SK-N-SH treated with all-trans-retinoic acid at 6 μM for 48 hours (cell line): ENCODE measurements at regions not wholly inside any gene's neighbourhood (a gene's known extent, or its start where the extent isn't known, plus 50 kb on each side); places are given as distances from the start of the nearest gene placed in this dataset.

Experiments
- CSRNP3 ChIP-seq: fragments of 250-450 bp; sonication (Bioruptor Pico); IDR thresholded peaks from 2 replicates; pipeline ENCODE4 v1.5.1; 2021; ENCODE audit warnings: mild to moderate bottlenecking, moderate library complexity
- GLIS3 ChIP-seq: fragments of 250-450 bp; sonication (Bioruptor Pico); IDR thresholded peaks from 2 replicates; pipeline ENCODE4 v1.5.0; 2020; ENCODE audit warnings: mild to moderate bottlenecking, moderate library complexity
- PATZ1 ChIP-seq: fragments of 250-450 bp; sonication (Bioruptor Pico); IDR thresholded peaks from 2 replicates; pipeline ENCODE4 v1.8.0; 2020; ENCODE audit warnings: mild to moderate bottlenecking, moderate library complexity, borderline replicate concordance
- RARB ChIP-seq: fragments of 250-450 bp; sonication (Bioruptor Pico); IDR thresholded peaks from 2 replicates; pipeline ENCODE4 v1.8.0; 2021; ENCODE audit warnings: mild to moderate bottlenecking, moderate library complexity

- TF ChIP-seq PATZ1 (CRISPR knock-in tag) (no peak), CSRNP3 (CRISPR knock-in tag) (no peak), GLIS3 (CRISPR knock-in tag) (no peak), RARB (no peak)
Measured at GRCh38 chr11:101835506-101836063, 79.2 kb upstream of the CEP126 start.
